ENCODE measurements at regions not wholly inside any gene's neighbourhood (a gene's known extent, or its start where the extent isn't known, plus 50 kb on each side); places are given as distances from the start of the nearest gene placed in this dataset.
"Not testable (repeated sequence)": the region's sequence is repeated elsewhere in the genome, so short reads cannot be mapped to it uniquely, and the experiment has no call there.

- peaks cover 0 to 14% (median 0%) of the 10 kb centered on the region in 5 donors for H3K27me3 Mint-ChIP-seq
- ATAC-seq (no peak), DNase-seq (no peak)
- H3K4me3 Mint-ChIP-seq = no peak overlapping the region
- ChIA-PET CTCF (interaction anchor here (1.1 kb wide), 1 partner anchor 9 kb away, joined by 3 read pairs; no protein-coding TSS in a partner anchor), POLR2A (interaction anchor here (1.1 kb wide), 1 partner anchor 15 kb away, joined by 3 read pairs; no protein-coding TSS in a partner anchor)
- H3K9me3 Mint-ChIP-seq = peaks cover 0 to 14% (median 0%) of the 10 kb centered on the region in 11 donors
- Histone ChIP-seq H3K4me1 (ENCODE audit: control insufficient read depth in 2 of 2, insufficient read depth in 2 of 2, low read length in 2 of 2) (no peaks in the 10 kb centered on the region), H3K27me3 (ENCODE audit: control insufficient read depth in 2 of 2, insufficient read depth in 2 of 2, low read length in 2 of 2) (no peaks in the 10 kb centered on the region), H3K36me3 (ENCODE audit: control insufficient read depth in 2 of 3, insufficient read depth in 3 of 3, low read length in 3 of 3) (no peaks in the 10 kb centered on the region), H3K4me3 (ENCODE audit: low read length) (no peak overlapping the region), H3K9me3 (ENCODE audit: control insufficient read depth in 2 of 3, low read length in 3 of 3) (no peaks in the 10 kb centered on the region), H3K27ac (ENCODE audit: low read depth, low read length) (no peak overlapping the region)
- intact Hi-C loops (cut with micrococcal nuclease) = no loop called here
- H3K4me1 Mint-ChIP-seq = peaks cover 0 to 12% (median 0%) of the 10 kb centered on the region in 7 donors
- peak overlapping the region in 1 of 9 donors; percentile 52 for H3K27ac Mint-ChIP-seq
- peaks cover 0 to 9% (median 0%) of the 10 kb centered on the region in 5 donors for H3K36me3 Mint-ChIP-seq
These were observed 70.5 kb upstream of the FYN start for GRCh38 chr6:111943726-111944125.

DNA sequence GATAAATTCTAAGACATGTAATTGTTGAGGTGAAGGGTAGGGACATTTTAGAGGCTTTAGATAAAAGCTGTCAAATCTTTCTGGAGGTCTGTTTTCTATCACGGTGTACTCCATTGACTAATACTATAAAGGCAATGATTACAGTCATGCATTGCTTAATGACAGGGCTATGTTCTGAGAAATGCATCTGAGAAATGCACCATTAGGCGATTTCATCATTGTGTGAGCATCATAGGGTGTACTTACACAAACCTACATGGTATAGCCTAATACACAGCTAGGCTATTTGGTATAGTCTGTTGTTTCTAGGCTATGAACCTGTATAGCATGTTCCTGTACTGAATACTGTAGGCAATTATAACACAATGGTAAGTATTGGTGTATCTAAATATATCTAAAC lies 71.3 kb upstream of the FYN start:
- peak; percentile 54 for ATAC-seq
- no peak for DNase-seq
- Mint-ChIP-seq H3K4me3 (no peak overlapping the region), H3K27ac (no peak overlapping the region), H3K9me3 (peaks cover 0 to 14% (median 0%) of the 10 kb centered on the region in 11 donors), H3K27me3 (peaks cover 0 to 19% (median 0%) of the 10 kb centered on the region in 5 donors), H3K4me1 (peaks cover 0 to 12% (median 0%) of the 10 kb centered on the region in 7 donors), H3K36me3 (peaks cover 0 to 9% (median 0%) of the 10 kb centered on the region in 5 donors)
- intact Hi-C loops (cut with micrococcal nuclease) = no loop called here
- H3K27ac ChIP-seq (ENCODE audit: low read depth, low read length) = no peak overlapping the region
- no peaks in the 10 kb centered on the region for H3K4me1 ChIP-seq (ENCODE audit: control insufficient read depth in 2 of 2, insufficient read depth in 2 of 2, low read length in 2 of 2)
- CTCF ChIA-PET = interaction anchor here (1.1 kb wide), 2 partner anchors 10 to 13 kb away, joined by 3 read pairs; no protein-coding TSS in a partner anchor
- no peak overlapping the region for H3K4me3 ChIP-seq (ENCODE audit: low read length)
- H3K27me3 ChIP-seq (ENCODE audit: control insufficient read depth in 2 of 2, insufficient read depth in 2 of 2, low read length in 2 of 2) = no peaks in the 10 kb centered on the region
- POLR2A ChIA-PET = interaction anchor here (0.6 to 0.7 kb wide), 2 partner anchors 8 to 19 kb away, joined by 3 read pairs; no protein-coding TSS in a partner anchor
- H3K9me3 ChIP-seq (ENCODE audit: control insufficient read depth in 2 of 3, low read length in 3 of 3) = no peaks in the 10 kb centered on the region
- H3K36me3 ChIP-seq (ENCODE audit: control insufficient read depth in 2 of 3, insufficient read depth in 3 of 3, low read length in 3 of 3) = no peaks in the 10 kb centered on the region

DNA sequence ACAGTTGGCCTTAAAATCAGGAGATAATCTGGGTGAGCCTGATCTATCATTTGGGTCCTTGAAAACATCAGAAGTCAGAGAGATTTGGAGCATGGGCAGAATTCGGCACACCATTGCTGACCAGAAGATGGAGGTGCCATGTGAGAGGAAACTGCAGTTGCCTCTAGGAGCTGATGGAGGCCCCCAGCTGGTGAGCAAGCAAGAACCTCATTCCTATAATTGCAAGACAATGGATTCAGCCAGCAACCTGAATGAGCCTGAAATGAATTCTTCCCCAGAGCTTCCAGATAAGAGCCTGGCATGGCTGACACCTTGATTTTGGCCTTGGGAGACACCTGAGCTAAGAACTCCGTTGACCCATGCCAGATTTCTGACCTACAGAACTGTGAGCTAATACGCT lies 76.3 kb upstream of the FYN start:
- no peaks in the 10 kb centered on the region for H3K36me3 ChIP-seq (ENCODE audit: control insufficient read depth in 2 of 3, insufficient read depth in 3 of 3, low read length in 3 of 3)
- H3K9me3 ChIP-seq (ENCODE audit: control insufficient read depth in 2 of 3, low read length in 3 of 3) = no peaks in the 10 kb centered on the region
- DNase-seq = no peak
- ATAC-seq = no peak
- ChIA-PET CTCF (no interaction called here), POLR2A (interaction anchor here (0.6 to 1.7 kb wide), 5 partner anchors 11 to 133 kb away, joined by 3 to 5 read pairs (median 3); no protein-coding TSS in a partner anchor)
- Mint-ChIP-seq H3K9me3 (no peaks in the 10 kb centered on the region), H3K27ac (peak overlapping the region in 3 of 9 donors; percentile 16 to 56 (median 41)), H3K4me3 (no peak overlapping the region), H3K4me1 (peaks cover 7 to 22% (median 18%) of the 10 kb centered on the region in 7 donors), H3K27me3 (peaks cover 0 to 31% (median 0%) of the 10 kb centered on the region in 5 donors), H3K36me3 (no peaks in the 10 kb centered on the region)
- no peaks in the 10 kb centered on the region for H3K27me3 ChIP-seq (ENCODE audit: control insufficient read depth in 2 of 2, insufficient read depth in 2 of 2, low read length in 2 of 2)
- H3K4me3 ChIP-seq (ENCODE audit: low read length) = no peak overlapping the region
- H3K27ac ChIP-seq (ENCODE audit: low read depth, low read length) = no peak overlapping the region
- intact Hi-C loops (cut with micrococcal nuclease) = no loop called here
- H3K4me1 ChIP-seq (ENCODE audit: control insufficient read depth in 2 of 2, insufficient read depth in 2 of 2, low read length in 2 of 2) = no peaks in the 10 kb centered on the region

DNA sequence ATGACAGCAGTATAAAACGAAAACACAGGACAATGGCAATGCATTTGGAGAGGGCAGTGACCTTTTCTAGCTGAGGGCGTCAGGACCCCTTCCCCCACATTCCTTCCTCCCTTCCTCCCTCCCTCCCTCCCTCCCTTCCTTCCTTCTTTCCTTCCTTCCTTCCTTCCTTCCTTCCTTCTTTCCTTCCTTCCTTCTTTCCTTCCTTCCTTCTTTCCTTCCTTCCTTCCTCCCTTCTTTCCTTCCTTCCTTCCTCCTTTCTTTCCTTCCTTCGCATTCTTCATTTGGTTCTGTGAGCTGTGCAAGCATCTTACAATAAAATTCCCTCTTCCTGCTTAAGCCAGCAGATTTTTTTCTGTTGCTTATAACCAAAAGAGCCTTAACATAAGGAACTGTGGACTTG lies 76.7 kb upstream of the FYN start:
- DNase-seq; H3K4me3 Mint-ChIP-seq; CTCF ChIA-PET; ATAC-seq; H3K4me1 ChIP-seq (ENCODE audit: control insufficient read depth in 2 of 2, insufficient read depth in 2 of 2, low read length in 2 of 2); H3K36me3 ChIP-seq (ENCODE audit: control insufficient read depth in 2 of 3, insufficient read depth in 3 of 3, low read length in 3 of 3); H3K4me3 ChIP-seq (ENCODE audit: low read length); H3K27ac ChIP-seq (ENCODE audit: low read depth, low read length); H3K36me3 Mint-ChIP-seq; H3K27me3 ChIP-seq (ENCODE audit: control insufficient read depth in 2 of 2, insufficient read depth in 2 of 2, low read length in 2 of 2); H3K9me3 ChIP-seq (ENCODE audit: control insufficient read depth in 2 of 3, low read length in 3 of 3); H3K9me3 Mint-ChIP-seq: not testable (repeated sequence)
- peaks cover 0 to 31% (median 0%) of the 10 kb centered on the region in 5 donors for H3K27me3 Mint-ChIP-seq
- POLR2A ChIA-PET = interaction anchor here (0.6 to 1.7 kb wide), 4 partner anchors 12 to 133 kb away, joined by 3 to 4 read pairs (median 3); no protein-coding TSS in a partner anchor
- intact Hi-C loops (cut with micrococcal nuclease) = loop anchor here in 1 of 2 donors (5.0 kb wide), 1 partner anchor 47 kb away; no protein-coding TSS in a partner anchor
- peak overlapping the region in 2 of 9 donors; percentile 36 to 62 for H3K27ac Mint-ChIP-seq
- H3K4me1 Mint-ChIP-seq = peaks cover 7 to 22% (median 18%) of the 10 kb centered on the region in 7 donors

DNA sequence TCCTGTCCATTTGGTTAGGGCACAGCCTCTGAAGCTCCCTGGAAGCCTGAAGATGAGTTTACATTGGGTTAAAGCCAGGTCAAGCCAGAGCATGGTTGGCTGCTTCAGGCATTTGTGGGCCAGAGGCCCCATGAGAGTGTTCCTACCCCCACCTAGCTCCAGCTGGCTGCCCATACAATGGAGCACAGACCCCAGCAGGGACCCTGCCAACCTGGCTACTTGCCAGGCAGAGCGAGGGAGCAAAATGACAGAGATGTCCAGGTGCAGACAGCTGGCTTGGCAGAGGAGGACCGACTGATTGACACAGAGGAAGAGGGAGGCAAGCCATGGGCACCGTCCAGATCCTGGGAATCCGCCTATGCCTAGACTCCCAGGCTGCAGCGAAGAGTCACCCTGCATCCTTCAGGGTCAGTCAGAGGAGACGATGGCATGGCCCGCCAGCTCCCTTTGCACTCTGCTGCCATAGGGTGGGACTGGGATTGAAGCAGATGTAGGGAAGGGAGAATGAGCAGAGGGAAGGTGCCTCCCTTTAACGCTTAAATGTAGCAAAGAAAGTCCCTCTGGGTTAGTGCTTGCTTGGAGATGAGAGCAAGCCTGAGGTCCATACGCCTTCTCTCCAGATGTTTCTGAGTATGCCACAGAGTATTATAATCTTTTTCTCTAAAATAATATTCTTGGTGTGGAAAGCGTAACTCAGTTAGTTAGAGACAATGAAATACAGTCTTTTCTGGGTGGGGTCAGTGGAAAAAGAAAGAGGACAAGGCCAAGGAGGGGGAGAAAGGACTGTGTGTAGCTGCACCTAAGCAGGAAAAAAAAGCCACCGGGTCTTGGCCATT lies 77.6 kb upstream of the FYN start:
- Histone ChIP-seq H3K27ac (ENCODE audit: low read depth, low read length) (no peak overlapping the region), H3K36me3 (ENCODE audit: control insufficient read depth in 2 of 3, insufficient read depth in 3 of 3, low read length in 3 of 3) (no peaks in the 10 kb centered on the region), H3K4me3 (ENCODE audit: low read length) (no peak overlapping the region), H3K27me3 (ENCODE audit: control insufficient read depth in 2 of 2, insufficient read depth in 2 of 2, low read length in 2 of 2) (no peaks in the 10 kb centered on the region), H3K4me1 (ENCODE audit: control insufficient read depth in 2 of 2, insufficient read depth in 2 of 2, low read length in 2 of 2) (no peaks in the 10 kb centered on the region), H3K9me3 (ENCODE audit: control insufficient read depth in 2 of 3, low read length in 3 of 3) (no peaks in the 10 kb centered on the region)
- peaks cover 7 to 22% (median 18%) of the 10 kb centered on the region in 7 donors for H3K4me1 Mint-ChIP-seq
- no peak overlapping the region for H3K27ac Mint-ChIP-seq
- peaks cover 0 to 31% (median 0%) of the 10 kb centered on the region in 5 donors for H3K27me3 Mint-ChIP-seq
- POLR2A ChIA-PET = no interaction called here
- intact Hi-C loops (cut with micrococcal nuclease) = loop anchor here in 1 of 2 donors (5.0 kb wide), 1 partner anchor 46 kb away; no protein-coding TSS in a partner anchor
- H3K4me3 Mint-ChIP-seq = no peak overlapping the region
- ATAC-seq = no peak
- no peak for DNase-seq
- no peaks in the 10 kb centered on the region for H3K9me3 Mint-ChIP-seq
- CTCF ChIA-PET = no interaction called here
- H3K36me3 Mint-ChIP-seq = no peaks in the 10 kb centered on the region

DNA sequence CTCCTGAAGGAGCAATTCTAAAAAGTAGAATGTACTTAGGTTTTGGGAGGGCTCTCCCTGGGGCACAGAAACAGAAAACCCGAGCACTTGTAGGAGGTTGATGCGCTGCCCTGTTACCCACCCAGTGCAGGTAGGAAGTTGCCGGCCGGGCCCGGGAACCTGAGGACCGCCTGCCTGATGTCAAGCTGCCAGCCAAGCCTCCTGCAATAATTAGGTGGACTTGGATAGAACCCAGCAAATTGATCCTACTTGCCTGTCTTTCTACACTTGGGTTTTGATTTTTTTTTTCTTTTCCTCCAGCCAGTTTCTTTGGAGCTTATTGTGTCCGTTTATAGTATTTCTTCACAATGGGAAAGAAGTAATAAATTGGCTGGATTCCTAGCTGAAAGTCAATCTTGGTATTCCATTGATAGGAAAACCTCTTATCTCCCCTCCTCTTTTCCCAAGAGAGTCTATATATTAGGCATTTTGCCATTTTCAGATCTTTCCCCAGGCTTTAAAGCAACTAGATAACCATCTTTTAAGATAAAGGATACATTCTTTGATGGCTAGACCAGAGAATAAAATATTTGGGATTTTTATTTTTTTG lies 78.3 kb upstream of the FYN start:
- H3K36me3 Mint-ChIP-seq = no peaks in the 10 kb centered on the region
- Histone ChIP-seq H3K4me1 (ENCODE audit: control insufficient read depth in 2 of 2, insufficient read depth in 2 of 2, low read length in 2 of 2) (no peaks in the 10 kb centered on the region), H3K27me3 (ENCODE audit: control insufficient read depth in 2 of 2, insufficient read depth in 2 of 2, low read length in 2 of 2) (no peaks in the 10 kb centered on the region), H3K27ac (ENCODE audit: low read depth, low read length) (no peak overlapping the region), H3K36me3 (ENCODE audit: control insufficient read depth in 2 of 3, insufficient read depth in 3 of 3, low read length in 3 of 3) (no peaks in the 10 kb centered on the region), H3K9me3 (ENCODE audit: control insufficient read depth in 2 of 3, low read length in 3 of 3) (no peaks in the 10 kb centered on the region), H3K4me3 (ENCODE audit: low read length) (no peak overlapping the region)
- no peak overlapping the region for H3K4me3 Mint-ChIP-seq
- intact Hi-C loops (cut with micrococcal nuclease) = loop anchor here in 1 of 2 donors (5.0 kb wide), 1 partner anchor 46 kb away; no protein-coding TSS in a partner anchor
- ATAC-seq = no peak
- POLR2A ChIA-PET = no interaction called here
- CTCF ChIA-PET = no interaction called here
- H3K4me1 Mint-ChIP-seq = peaks cover 7 to 22% (median 18%) of the 10 kb centered on the region in 7 donors
- peaks cover 0 to 31% (median 0%) of the 10 kb centered on the region in 5 donors for H3K27me3 Mint-ChIP-seq
- no peak overlapping the region for H3K27ac Mint-ChIP-seq
- DNase-seq = no peak
- H3K9me3 Mint-ChIP-seq = no peaks in the 10 kb centered on the region

Data from naive thymus-derived CD4-positive, alpha-beta T cell (primary cell).